ENCODE measurements at regions not wholly inside any gene's neighbourhood (a gene's known extent, or its start where the extent isn't known, plus 50 kb on each side); places are given as distances from the start of the nearest gene placed in this dataset.

DNA sequence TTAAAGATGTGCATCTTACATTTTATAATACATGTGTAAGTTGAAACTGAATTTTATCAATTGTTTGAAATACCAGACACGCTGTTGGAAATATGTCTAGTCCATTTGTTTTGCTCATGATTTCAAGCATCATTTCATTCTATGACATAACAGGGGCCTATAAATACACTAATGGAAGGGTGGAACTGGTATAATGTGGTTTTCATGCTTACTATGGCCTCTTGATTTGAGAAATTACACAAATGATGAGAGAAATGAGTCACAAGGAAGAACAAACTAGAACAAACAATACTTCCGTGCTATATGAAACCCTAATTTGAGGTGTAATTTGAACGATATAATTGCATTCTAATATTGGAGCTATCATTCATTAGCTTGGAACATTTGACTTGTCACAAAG, 663.4 kb downstream of the SLC16A7 start (continued):
- TF ChIP-seq CHD7 (IDR thresholded peaks at IDR 0.05; ENCODE audit: insufficient replicate concordance, low read length) (no peak), SIX5 (IDR thresholded peaks at IDR 0.05; ENCODE audit: low read depth, low read length) (no peak), ZNF274 (IDR thresholded peaks at IDR 0.05; ENCODE audit: borderline replicate concordance, extremely low read depth, low read length) (no peak), TCF12 (IDR thresholded peaks at IDR 0.05; ENCODE audit: low read depth, low read length) (no peak), KDM5A (IDR thresholded peaks at IDR 0.05; ENCODE audit: low read length) (no peak), RFX5 (IDR thresholded peaks at IDR 0.05; ENCODE audit: borderline replicate concordance, low read depth, low read length) (no peak)
- TF ChIP-seq, protein P1, sequence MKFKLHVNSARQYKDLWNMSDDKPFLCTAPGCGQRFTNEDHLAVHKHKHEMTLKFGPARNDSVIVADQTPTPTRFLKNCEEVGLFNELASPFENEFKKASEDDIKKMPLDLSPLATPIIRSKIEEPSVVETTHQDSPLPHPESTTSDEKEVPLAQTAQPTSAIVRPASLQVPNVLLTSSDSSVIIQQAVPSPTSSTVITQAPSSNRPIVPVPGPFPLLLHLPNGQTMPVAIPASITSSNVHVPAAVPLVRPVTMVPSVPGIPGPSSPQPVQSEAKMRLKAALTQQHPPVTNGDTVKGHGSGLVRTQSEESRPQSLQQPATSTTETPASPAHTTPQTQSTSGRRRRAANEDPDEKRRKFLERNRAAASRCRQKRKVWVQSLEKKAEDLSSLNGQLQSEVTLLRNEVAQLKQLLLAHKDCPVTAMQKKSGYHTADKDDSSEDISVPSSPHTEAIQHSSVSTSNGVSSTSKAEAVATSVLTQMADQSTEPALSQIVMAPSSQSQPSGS (IDR thresholded peaks at IDR 0.05; ENCODE audit: low read length), result no peak
